Keratinocyte (primary cell): ENCODE measurements at regions not wholly inside any gene's neighbourhood (a gene's known extent, or its start where the extent isn't known, plus 50 kb on each side); places are given as distances from the start of the nearest gene placed in this dataset.

ENCODE experiments used
- DNase-seq: peaks from one replicate; pipeline ENCODE4 v3.0.0-alpha.2; 2011; ENCODE audit warnings: low read depth, missing footprints, low spot score
- FAIRE-seq: peaks from 2 replicates; lab custom pipeline; 2011; peaks lifted over from hg19 to GRCh38; lab: Jason Lieb, UNC
- H2AFZ ChIP-seq: 2 replicates; pipeline ENCODE4 v1.6.0; 2012; ENCODE audit warnings: low read length, control low read depth, inconsistent platforms; ENCODE audit not compliant: control insufficient read depth
- H3K27ac ChIP-seq: 2 replicates; pipeline ENCODE4 v1.5.1; 2011; ENCODE audit warnings: low read length; ENCODE audit not compliant: control insufficient read depth, insufficient read depth
- H3K27me3 ChIP-seq: 3 replicates; pipeline ENCODE4 v1.6.0; 2011; ENCODE audit warnings: low read length; ENCODE audit not compliant: control insufficient read depth, insufficient read depth; ENCODE audit errors: extremely low read depth
- H3K36me3 ChIP-seq, 2 experiments: 2 replicates in 1 of 2; 3 replicates in 1 of 2; pipeline ENCODE4 v1.5.1; 2011; ENCODE audit warnings: low read length in 2 of 2, mild to moderate bottlenecking in 1 of 2; ENCODE audit not compliant: control insufficient read depth in 2 of 2, insufficient read depth in 2 of 2; ENCODE audit errors: extremely low read depth in 1 of 2
- H3K4me1 ChIP-seq: 3 replicates; pipeline ENCODE4 v1.5.1; 2011; ENCODE audit warnings: low read length; ENCODE audit not compliant: control insufficient read depth, insufficient read depth; ENCODE audit errors: extremely low read depth
- H3K4me2 ChIP-seq: 3 replicates; pipeline ENCODE4 v1.6.0; 2011; ENCODE audit warnings: low read depth, low read length; ENCODE audit not compliant: control insufficient read depth, insufficient read depth; ENCODE audit errors: extremely low read depth
- H3K4me3 ChIP-seq, 3 experiments: fragments of 200-600 bp in 1 of 3; sonication (generic) in 1 of 3; 2 replicates in 2 of 3; 3 replicates in 1 of 3; pipeline ENCODE4 v1.5.1; 2011 to 2016; ENCODE audit warnings: low read length in 3 of 3, mild to moderate bottlenecking in 3 of 3, control low read depth in 2 of 3, inconsistent platforms in 1 of 3, low read depth in 1 of 3, mixed read lengths in 1 of 3, mixed run types in 1 of 3, moderate library complexity in 1 of 3; ENCODE audit not compliant: control insufficient read depth in 2 of 3, insufficient read depth in 2 of 3; ENCODE audit errors: extremely low read depth in 1 of 3
- H3K79me2 ChIP-seq: 2 replicates; pipeline ENCODE4 v1.6.0; 2012; ENCODE audit warnings: low read length; ENCODE audit not compliant: control insufficient read depth, insufficient read depth
- H3K9ac ChIP-seq: 3 replicates; pipeline ENCODE4 v1.6.0; 2011; ENCODE audit warnings: low read length; ENCODE audit not compliant: control insufficient read depth, insufficient read depth; ENCODE audit errors: extremely low read depth
- H3K9me1 ChIP-seq: 3 replicates; pipeline ENCODE4 v1.6.0; 2011; ENCODE audit warnings: low read length; ENCODE audit not compliant: control insufficient read depth, insufficient read depth; ENCODE audit errors: extremely low read depth
- H3K9me3 ChIP-seq: 2 replicates; pipeline ENCODE4 v1.5.1; 2012; ENCODE audit warnings: low read depth, low read length; ENCODE audit not compliant: control insufficient read depth
- H4K20me1 ChIP-seq: 3 replicates; pipeline ENCODE4 v1.6.0; 2011; ENCODE audit warnings: low read length; ENCODE audit not compliant: control insufficient read depth, insufficient read depth; ENCODE audit errors: extremely low read depth
- CTCF ChIP-seq, 3 experiments: IDR thresholded peaks in 1 of 3; conservative IDR thresholded peaks in 1 of 3; optimal IDR thresholded peaks in 1 of 3; 2 replicates in 2 of 3; 3 replicates in 1 of 3; pipeline versions ENCODE3 to v1.5.1; 2011; ENCODE audit warnings: low read length in 3 of 3, mild to moderate bottlenecking in 3 of 3, moderate library complexity in 2 of 3, control low read depth in 1 of 3, inconsistent platforms in 1 of 3; ENCODE audit not compliant: insufficient read depth in 2 of 3; ENCODE audit errors: extremely low read depth in 1 of 3
- EZH2 ChIP-seq: IDR thresholded peaks from one replicate; pipeline ENCODE4 v1.6.1; 2012; ENCODE audit warnings: inconsistent platforms, mild to moderate bottlenecking, low read length, moderate library complexity
- dilution Hi-C: fragments of 300-500 bp; cut with MboI; formaldehyde crosslinking; loops from one replicate; pipeline ENCODE4 v1.7.0; 2020; ENCODE audit warnings: low sequenced_read_pairs; ENCODE audit not compliant: extremely low pct_ligation_motif_present

- FAIRE-seq, result no peak
- Histone ChIP-seq H3K9me3 (no peaks in the 10 kb centered on the region), H3K9ac (no peak overlapping the region), H4K20me1 (no peaks in the 10 kb centered on the region), H3K9me1 (no peaks in the 10 kb centered on the region), H2AFZ (no peak overlapping the region), H3K79me2 (no peaks in the 10 kb centered on the region), H3K4me3 (no peak overlapping the region), H3K36me3 (no peaks in the 10 kb centered on the region), H3K4me2 (no peak overlapping the region), H3K27ac (no peak overlapping the region), H3K27me3 (no peaks in the 10 kb centered on the region), H3K4me1 (no peaks in the 10 kb centered on the region)
- dilution Hi-C loops, result no loop called here
- DNase-seq, result no peak
- no peak for TF ChIP-seq EZH2
- no peak for TF ChIP-seq CTCF (optimal IDR thresholded peaks at IDR 0.05 in 1 of 3, IDR thresholded peaks at IDR 0.05 in 1 of 3, conservative IDR thresholded peaks at IDR 0.05 in 1 of 3; ENCODE audit: extremely low read depth in 1 of 3, insufficient read depth in 2 of 3, low read length in 3 of 3)
Observed at GRCh38 chr2:241941691-241942301, 72.3 kb downstream of the RTP5 start.

GRCh38 chr2:241942416-241943208, 73.1 kb downstream of the RTP5 start:
- Histone ChIP-seq H3K79me2 (no peaks in the 10 kb centered on the region), H3K9me1 (no peaks in the 10 kb centered on the region), H3K27me3 (no peaks in the 10 kb centered on the region), H3K9me3 (no peaks in the 10 kb centered on the region), H3K27ac (no peak overlapping the region), H3K9ac (no peak overlapping the region), H2AFZ (no peak overlapping the region), H3K36me3 (no peaks in the 10 kb centered on the region), H3K4me2 (no peak overlapping the region), H4K20me1 (no peaks in the 10 kb centered on the region), H3K4me1 (no peaks in the 10 kb centered on the region), H3K4me3 (no peak overlapping the region)
- FAIRE-seq (no peak), DNase-seq (no peak)
- dilution Hi-C loops, result no loop called here
- TF ChIP-seq EZH2 (no peak), CTCF (optimal IDR thresholded peaks at IDR 0.05 in 1 of 3, IDR thresholded peaks at IDR 0.05 in 1 of 3, conservative IDR thresholded peaks at IDR 0.05 in 1 of 3; ENCODE audit: extremely low read depth in 1 of 3, insufficient read depth in 2 of 3, low read length in 3 of 3) (no peak)
